DMS 273 (cell line): ENCODE measurements at regions not wholly inside any gene's neighbourhood (a gene's known extent, or its start where the extent isn't known, plus 50 kb on each side); places are given as distances from the start of the nearest gene placed in this dataset.

ENCODE experiments used
- DNase-seq: peaks from one replicate; lab custom pipeline; 2025; ENCODE audit not compliant: unreplicated experiment; lab: John Stamatoyannopoulos, UW

DNA sequence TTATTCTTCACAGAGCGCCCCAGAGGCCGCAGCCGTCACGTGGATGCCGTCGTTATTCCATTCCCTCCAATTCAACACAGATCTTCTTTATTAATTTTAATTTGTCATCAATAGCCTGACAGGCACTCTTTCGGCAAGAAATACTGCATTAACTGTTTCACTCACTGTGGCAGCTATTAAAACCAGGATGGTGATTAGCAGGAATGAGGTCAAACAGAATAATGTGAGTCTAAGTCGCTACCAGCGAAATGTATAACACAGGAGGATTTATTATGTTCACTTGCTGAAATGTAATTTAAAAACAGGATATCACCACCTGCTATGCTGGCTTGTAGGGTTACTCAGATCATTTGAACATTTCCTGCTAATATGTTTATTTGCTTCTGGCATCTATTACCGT lies 74.2 kb upstream of the MGMT start:
- DNase-seq = no peak

DNA sequence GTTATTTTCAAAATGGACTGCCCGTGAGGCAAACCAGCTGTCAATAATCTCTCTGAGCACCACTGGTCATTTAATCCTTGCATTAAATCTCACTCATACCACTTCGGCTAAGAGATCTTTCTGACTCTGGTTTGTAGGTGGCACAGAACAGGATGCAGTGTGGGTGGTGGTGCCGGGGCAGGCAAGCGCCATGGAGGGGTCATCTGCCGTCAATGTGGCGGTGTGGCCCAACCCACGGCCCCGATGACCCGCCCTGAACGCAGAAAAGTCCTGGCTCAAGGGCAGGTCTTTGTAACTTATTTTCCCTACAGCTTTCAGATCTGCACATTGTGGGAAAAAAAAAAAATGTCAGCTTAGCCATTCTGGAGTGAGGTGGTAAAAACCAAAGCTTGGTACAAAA lies 73.2 kb upstream of the MGMT start:
- no peak for DNase-seq

DNA sequence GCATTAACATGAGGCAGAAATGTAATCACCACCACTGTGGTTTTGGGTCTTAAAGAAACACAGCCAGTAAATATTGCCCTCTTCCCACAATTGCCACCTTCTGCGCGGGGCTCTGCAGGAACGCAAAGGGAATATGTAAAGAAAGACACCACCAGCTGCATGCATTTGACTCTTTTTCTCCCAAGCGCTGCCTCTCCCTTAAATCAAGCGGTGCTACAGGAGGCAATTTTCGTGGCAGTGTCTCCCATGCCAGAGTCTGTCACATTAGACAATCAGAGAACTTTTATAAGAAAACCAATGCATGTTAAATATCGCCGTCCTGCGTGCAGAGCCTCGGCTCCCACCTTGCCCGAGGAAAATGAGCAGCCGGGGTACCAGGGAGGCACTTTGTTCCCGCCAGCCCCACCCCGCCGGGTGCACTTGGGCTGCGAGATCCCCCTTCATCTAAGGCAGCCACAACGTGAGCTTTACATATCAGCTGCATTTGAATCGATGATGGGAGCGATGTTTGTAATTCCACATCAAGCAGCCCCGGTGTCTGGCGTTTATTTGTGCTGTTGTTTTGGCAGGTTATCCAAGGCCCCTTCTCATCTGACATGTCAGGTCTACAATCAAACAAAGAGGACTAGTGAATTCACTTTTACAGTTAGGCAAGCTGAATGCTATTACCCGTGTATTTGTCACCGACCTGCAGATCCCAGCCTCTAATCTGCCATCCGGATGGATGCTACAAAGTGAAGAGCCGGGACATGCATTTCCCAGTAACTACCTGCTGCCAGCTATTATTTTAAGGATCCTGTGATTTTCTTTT lies 72.3 kb upstream of the MGMT start:
- no peak for DNase-seq

GRCh38 chr10:129396021-129396722 lies 70.9 kb upstream of the MGMT start:
- no peak for DNase-seq

DNA sequence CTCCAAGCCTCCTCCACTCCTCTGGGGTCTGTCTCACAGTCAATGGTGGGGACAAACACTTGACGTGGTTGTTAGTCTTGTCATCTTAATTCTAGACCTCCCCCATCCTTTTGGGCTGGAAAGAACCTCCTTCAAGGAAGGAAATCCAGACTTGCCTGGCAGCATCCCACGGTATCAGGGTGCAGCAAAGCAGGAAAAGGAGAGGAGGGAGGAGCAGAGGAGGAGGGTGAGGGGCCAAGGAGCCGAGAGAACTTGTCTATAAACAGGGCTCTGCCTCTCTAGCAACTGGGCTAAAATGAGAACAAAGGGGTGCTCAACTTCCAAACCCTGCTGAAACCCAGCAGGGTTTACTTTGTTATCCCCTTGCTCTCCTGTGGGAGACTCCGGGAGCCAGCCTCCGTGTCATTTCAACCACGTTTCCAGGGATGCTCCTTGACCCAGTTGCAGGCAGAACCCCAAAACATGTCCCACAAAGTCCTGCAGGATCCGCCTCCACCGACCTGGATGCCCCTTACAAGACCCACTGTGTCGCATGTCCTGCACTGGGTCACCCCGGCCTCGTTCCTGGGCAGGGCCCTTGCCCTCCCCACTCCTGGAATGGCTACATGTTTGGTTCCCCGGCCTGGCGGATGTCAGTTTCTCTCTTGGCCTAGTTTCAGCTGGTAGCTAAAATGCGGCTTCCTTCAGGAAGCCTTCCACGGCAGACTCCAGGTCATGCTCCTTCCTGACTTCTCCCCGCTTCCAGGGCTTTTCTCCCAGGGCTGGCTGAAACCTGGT lies 69.7 kb upstream of the MGMT start:
- DNase-seq = no peak

DNA sequence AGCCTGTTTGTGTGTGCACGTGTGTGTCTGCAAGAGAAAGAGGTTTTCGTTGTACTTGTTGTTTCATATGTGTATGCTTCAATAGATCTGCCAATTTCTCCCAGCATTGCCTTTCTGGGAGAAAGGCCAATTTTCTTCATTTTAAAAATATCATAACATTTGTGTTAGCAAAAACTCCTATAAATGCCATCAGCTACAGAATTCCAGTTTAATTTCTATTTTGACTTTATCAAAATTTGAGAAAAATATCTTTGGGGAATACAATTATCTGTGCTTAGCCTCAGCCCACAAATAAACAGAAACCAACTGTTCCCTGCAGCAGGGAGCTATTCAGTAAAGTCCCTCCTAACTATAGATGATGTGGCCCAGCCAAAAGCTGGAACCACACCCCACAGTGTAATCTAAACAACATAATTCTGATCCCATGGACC lies 68.3 kb upstream of the MGMT start:
- DNase-seq = peak; percentile 1

DNA sequence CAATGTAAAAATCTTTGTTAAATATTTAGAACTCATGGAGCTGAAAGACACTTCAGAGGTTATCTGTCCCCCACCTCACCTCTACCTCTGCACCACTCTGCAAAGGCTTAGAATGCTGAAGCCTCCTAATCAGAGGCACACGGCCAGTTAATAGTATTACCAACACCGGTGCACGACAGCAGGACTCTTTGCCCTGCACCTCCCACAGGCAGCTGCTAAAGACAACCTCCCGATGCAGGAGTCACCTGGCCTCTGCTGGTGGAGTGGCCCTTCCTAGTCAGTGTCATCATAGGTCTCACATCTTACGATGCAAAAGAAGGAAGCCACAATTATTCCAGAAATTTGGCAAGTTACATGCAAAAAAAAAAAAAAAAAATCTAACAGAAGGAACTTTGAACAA lies 66.6 kb upstream of the MGMT start:
- DNase-seq = no peak

DNA sequence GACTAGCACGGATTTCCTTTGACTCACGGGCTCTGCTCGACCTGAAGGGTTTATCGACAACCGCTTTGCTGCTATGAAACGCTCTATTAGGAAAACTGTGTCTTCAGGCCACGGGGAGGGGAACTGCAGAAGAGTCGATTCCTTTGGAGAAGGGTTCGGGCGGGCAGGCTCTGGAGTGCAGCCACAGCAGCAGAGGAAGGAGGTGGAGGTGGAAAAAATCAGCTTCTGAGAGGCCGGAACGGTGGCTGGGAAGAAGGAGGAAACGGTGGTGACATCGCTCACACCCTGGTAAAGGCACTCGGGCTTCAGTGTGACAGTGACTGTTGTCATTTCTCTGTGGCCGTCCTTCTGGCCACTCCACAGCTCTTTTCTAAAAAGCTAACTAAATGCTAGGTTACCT lies 64.6 kb upstream of the MGMT start:
- no peak for DNase-seq

DNA sequence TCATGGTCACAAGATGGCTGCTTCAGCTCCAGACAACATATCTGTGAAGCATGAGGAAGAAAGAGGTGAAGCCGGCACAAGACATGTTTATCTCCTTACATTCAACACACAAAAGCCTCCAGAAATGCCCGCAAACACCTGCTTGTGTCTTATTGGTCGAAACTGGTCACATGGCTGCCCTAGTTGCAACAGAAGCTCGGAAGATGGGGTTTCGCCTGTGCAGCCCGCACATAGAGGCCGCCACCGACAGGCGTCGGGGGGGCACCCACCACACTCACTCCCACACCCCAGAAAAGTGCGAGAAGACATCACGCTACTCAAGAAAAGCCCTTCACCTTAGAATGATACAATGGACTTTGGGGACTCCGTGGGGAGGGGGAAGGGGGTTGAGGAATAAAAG lies 63.0 kb upstream of the MGMT start:
- DNase-seq = no peak

- no peak for DNase-seq
Observed at GRCh38 chr10:129405389-129405788, 61.7 kb upstream of the MGMT start.

- no peak for DNase-seq
Observed at GRCh38 chr10:129410688-129411392, 56.2 kb upstream of the MGMT start.

DNA sequence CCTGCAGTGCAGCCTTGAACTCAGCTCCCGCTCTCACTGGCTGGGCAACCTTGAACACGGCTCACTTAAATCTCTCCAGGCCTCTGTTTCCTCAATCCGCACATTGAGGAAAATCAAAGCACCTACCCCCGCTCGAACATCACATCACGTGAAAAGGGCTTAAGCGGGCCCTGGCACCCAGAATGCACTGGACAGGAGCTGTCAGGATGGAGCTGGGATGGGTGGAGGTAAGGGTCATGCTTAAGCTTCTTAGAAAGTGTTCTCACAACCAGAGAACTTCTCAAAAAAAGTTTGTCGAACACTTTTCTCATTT lies 55.7 kb upstream of the MGMT start:
- no peak for DNase-seq

GRCh38 chr10:129411772-129412171 lies 55.3 kb upstream of the MGMT start:
- DNase-seq = no peak

GRCh38 chr10:129413024-129413423 lies 54.0 kb upstream of the MGMT start:
- DNase-seq = no peak

GRCh38 chr10:129415215-129416140 lies 51.6 kb upstream of the MGMT start:
- no peak for DNase-seq

GRCh38 chr10:129416155-129416554 lies 50.9 kb upstream of the MGMT start:
- no peak for DNase-seq

DNA sequence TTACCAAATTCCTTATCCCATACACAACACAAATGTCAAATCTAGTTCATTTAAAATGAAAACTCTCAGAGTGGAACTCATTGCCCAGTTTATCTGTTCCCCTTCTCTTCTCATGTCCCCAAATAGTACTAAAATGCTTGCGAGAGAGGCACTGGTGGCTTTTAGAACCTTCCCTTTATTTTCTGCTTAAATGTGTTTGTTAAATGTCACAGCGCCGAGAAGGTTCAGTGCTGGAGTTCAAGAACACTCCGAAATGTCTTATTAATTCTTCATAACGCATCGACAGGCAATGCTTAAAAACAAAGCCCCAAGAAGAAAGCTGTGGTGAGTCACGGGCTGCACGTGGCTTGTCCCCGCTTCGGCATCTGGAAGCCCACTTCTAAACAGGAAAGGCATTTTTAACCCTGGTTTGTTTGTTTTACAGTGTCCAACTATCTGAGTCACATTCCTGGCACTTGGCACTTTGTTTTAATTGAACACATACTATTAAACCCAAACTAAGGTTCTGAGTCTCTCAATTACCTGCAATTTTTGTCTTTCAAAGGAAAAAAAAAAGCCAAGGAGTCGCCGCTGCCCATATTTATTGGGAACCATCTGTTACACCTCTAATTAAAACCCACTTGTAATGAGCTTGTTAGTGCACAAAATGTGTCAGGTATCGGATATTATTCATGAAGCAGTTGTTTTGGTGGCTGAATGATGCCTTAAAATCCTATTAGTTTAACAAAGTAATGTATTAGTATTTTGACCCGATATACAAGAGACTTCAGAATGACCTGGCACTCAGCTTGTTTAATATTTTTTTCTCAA lies 49.9 kb upstream of the MGMT start:
- DNase-seq = peak; percentile 70
